ENCODE measurements at regions not wholly inside any gene's neighbourhood (a gene's known extent, or its start where the extent isn't known, plus 50 kb on each side); places are given as distances from the start of the nearest gene placed in this dataset.

GRCh38 chr3:162441716-162442115, 945.1 kb downstream of the OTOL1 start:
- TF ChIP-seq ZFP36 (IDR thresholded peaks at IDR 0.05; ENCODE audit: low read depth, low read length, partially characterized antibody) (no peak), ZNF274 (IDR thresholded peaks at IDR 0.05; ENCODE audit: borderline replicate concordance, low read depth, low read length) (no peak), ZNF717 (CRISPR knock-in tag; IDR thresholded peaks at IDR 0.05) (no peak), IRF9 (tag; IDR thresholded peaks at IDR 0.05) (no peak), CTCF (IDR thresholded peaks at IDR 0.05 in 2 of 3, conservative IDR thresholded peaks at IDR 0.05 in 1 of 3; ENCODE audit: insufficient read depth in 2 of 3, low read depth in 1 of 3, low read length in 3 of 3) (no peak), ZBTB7A (IDR thresholded peaks at IDR 0.05; ENCODE audit: borderline replicate concordance, control insufficient read depth, low read depth, low read length) (no peak), TRIM24 (IDR thresholded peaks at IDR 0.05) (no peak), POLR2AphosphoS5 (IDR thresholded peaks at IDR 0.05; ENCODE audit: control insufficient read depth, insufficient read depth, low read depth, low read length) (no peak), PRPF4 (IDR thresholded peaks at IDR 0.05; ENCODE audit: insufficient read depth, low read depth, low read length, poor library complexity, severe bottlenecking) (no peak)
